ENCODE measurements at regions not wholly inside any gene's neighbourhood (a gene's known extent, or its start where the extent isn't known, plus 50 kb on each side); places are given as distances from the start of the nearest gene placed in this dataset.
"Not testable (repeated sequence)": the region's sequence is repeated elsewhere in the genome, so short reads cannot be mapped to it uniquely, and the experiment has no call there.

- TF ChIP-seq, protein P1, sequence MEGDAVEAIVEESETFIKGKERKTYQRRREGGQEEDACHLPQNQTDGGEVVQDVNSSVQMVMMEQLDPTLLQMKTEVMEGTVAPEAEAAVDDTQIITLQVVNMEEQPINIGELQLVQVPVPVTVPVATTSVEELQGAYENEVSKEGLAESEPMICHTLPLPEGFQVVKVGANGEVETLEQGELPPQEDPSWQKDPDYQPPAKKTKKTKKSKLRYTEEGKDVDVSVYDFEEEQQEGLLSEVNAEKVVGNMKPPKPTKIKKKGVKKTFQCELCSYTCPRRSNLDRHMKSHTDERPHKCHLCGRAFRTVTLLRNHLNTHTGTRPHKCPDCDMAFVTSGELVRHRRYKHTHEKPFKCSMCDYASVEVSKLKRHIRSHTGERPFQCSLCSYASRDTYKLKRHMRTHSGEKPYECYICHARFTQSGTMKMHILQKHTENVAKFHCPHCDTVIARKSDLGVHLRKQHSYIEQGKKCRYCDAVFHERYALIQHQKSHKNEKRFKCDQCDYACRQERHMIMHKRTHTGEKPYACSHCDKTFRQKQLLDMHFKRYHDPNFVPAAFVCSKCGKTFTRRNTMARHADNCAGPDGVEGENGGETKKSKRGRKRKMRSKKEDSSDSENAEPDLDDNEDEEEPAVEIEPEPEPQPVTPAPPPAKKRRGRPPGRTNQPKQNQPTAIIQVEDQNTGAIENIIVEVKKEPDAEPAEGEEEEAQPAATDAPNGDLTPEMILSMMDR (IDR thresholded peaks at IDR 0.05), result no peak
- Histone ChIP-seq H3K27ac (no peak overlapping the region), H3K9me3 (no peaks in the 10 kb centered on the region), H3K4me1 (ENCODE audit: control insufficient read depth in 1 of 2, low read depth in 2 of 2) (no peaks in the 10 kb centered on the region), H3K27me3 (replicated peaks; ENCODE audit: insufficient read depth) (no peaks in the 10 kb centered on the region), H3K36me3 (no peaks in the 10 kb centered on the region), H3K4me3 (no peak overlapping the region)
- DNase-seq (ENCODE audit: low spot score) (no peak), ATAC-seq (ENCODE audit: insufficient number of reproducible peaks, low FRiP score, low read depth) (no peak)
These were observed 1046.8 kb downstream of the SLITRK5 start for GRCh38 chr13:88717946-88718345.

GRCh38 chr13:88718781-88719180, 1047.6 kb downstream of the SLITRK5 start:
- H3K27ac ChIP-seq, result no peak overlapping the region

GRCh38 chr13:88726075-88726474, 1054.9 kb downstream of the SLITRK5 start:
- H3K4me3 ChIP-seq, result no peak overlapping the region
- no peaks in the 10 kb centered on the region for H3K36me3 ChIP-seq
- no peak overlapping the region for H3K27ac ChIP-seq
- TF ChIP-seq, protein P1 (IDR thresholded peaks at IDR 0.05), result no peak
- H3K27me3 ChIP-seq (replicated peaks; ENCODE audit: insufficient read depth), result no peaks in the 10 kb centered on the region
- DNase-seq (ENCODE audit: low spot score) (no peak), ATAC-seq (ENCODE audit: insufficient number of reproducible peaks, low FRiP score, low read depth) (no peak)
- H3K9me3 ChIP-seq, result no peaks in the 10 kb centered on the region
- H3K4me1 ChIP-seq (ENCODE audit: control insufficient read depth in 1 of 2, low read depth in 2 of 2), result no peaks in the 10 kb centered on the region

More at GRCh38 chr13:88718781-88719180, 1047.6 kb downstream of the SLITRK5 start:
- TF ChIP-seq, protein P1 (IDR thresholded peaks at IDR 0.05), result no peak
- Histone ChIP-seq H3K36me3 (no peaks in the 10 kb centered on the region), H3K4me3 (no peak overlapping the region), H3K4me1 (ENCODE audit: control insufficient read depth in 1 of 2, low read depth in 2 of 2) (no peaks in the 10 kb centered on the region), H3K9me3 (no peaks in the 10 kb centered on the region), H3K27me3 (replicated peaks; ENCODE audit: insufficient read depth) (no peaks in the 10 kb centered on the region)
- no peak for ATAC-seq (ENCODE audit: insufficient number of reproducible peaks, low FRiP score, low read depth)
- DNase-seq (ENCODE audit: low spot score), result no peak

DNA sequence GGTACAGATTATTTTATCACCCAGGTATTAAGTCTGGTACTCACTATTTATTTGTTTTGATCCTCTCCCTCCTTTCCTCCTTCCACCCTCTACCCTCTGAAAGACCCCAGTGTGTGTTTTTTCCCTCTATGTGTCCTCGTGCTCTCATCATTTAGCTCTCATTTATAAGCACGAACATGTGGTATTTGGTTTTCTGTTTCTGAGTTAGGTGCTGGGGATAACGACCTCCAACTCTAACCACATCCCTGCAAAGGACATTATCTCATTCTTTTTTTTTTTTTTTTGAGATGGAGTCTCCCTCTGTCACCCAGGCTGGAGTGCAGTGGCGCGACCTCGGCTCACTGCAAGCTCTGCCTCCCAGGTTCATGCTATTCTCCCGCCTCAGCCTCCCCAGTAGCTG, 1056.1 kb downstream of the SLITRK5 start:
- DNase-seq (ENCODE audit: low spot score); H3K9me3 ChIP-seq; H3K4me3 ChIP-seq; H3K27me3 ChIP-seq (replicated peaks; ENCODE audit: insufficient read depth); ATAC-seq (ENCODE audit: insufficient number of reproducible peaks, low FRiP score, low read depth); H3K36me3 ChIP-seq; H3K4me1 ChIP-seq (ENCODE audit: control insufficient read depth in 1 of 2, low read depth in 2 of 2); H3K27ac ChIP-seq: not testable (repeated sequence)

GRCh38 chr13:88729605-88730004, 1058.4 kb downstream of the SLITRK5 start:
- Histone ChIP-seq H3K4me1 (ENCODE audit: control insufficient read depth in 1 of 2, low read depth in 2 of 2) (no peaks in the 10 kb centered on the region), H3K27me3 (replicated peaks; ENCODE audit: insufficient read depth) (no peaks in the 10 kb centered on the region), H3K27ac (no peak overlapping the region), H3K36me3 (no peaks in the 10 kb centered on the region), H3K4me3 (no peak overlapping the region), H3K9me3 (no peaks in the 10 kb centered on the region)
- no peak for ATAC-seq (ENCODE audit: insufficient number of reproducible peaks, low FRiP score, low read depth)
- DNase-seq (ENCODE audit: low spot score), result no peak
- TF ChIP-seq, protein P1 (IDR thresholded peaks at IDR 0.05), result no peak

- Histone ChIP-seq H3K27ac (no peak overlapping the region), H3K4me1 (ENCODE audit: control insufficient read depth in 1 of 2, low read depth in 2 of 2) (no peaks in the 10 kb centered on the region), H3K4me3 (no peak overlapping the region), H3K27me3 (replicated peaks; ENCODE audit: insufficient read depth) (no peaks in the 10 kb centered on the region), H3K36me3 (no peaks in the 10 kb centered on the region), H3K9me3 (no peaks in the 10 kb centered on the region)
- no peak for DNase-seq (ENCODE audit: low spot score)
- no peak for ATAC-seq (ENCODE audit: insufficient number of reproducible peaks, low FRiP score, low read depth)
- TF ChIP-seq, protein P1 (IDR thresholded peaks at IDR 0.05), result no peak
These were observed 1064.9 kb downstream of the SLITRK5 start for GRCh38 chr13:88736026-88736425.

Measured in thoracic aorta (tissue), 2 donors.